ENCODE measurements at regions not wholly inside any gene's neighbourhood (a gene's known extent, or its start where the extent isn't known, plus 50 kb on each side); places are given as distances from the start of the nearest gene placed in this dataset.

DNA sequence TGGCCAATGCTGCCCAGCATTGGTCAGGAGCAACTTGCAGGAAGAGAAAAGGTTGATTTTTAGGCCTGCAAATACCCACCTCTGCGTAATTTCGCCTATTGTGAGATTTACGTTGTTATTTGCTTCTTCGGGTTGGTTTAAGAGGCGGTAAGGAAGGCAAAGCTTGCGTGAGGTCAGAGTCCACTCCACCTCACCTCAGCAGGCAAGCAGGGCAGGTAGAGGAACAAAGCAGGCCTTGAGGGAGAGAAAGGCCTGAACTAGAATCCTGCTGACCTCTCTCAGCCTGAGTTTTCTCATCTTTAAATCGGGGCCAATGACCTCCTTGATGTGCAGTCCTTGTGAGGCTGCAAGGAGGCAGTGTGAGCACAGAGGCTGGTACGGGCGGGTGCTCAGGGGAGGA is 239.1 kb downstream of the CDC5L start:
- Histone ChIP-seq H3K36me3 (ENCODE audit: control insufficient read depth, insufficient read depth, low read length) (no peaks in the 10 kb centered on the region), H3K27ac (ENCODE audit: low read length) (no peak overlapping the region), H3K27me3 (ENCODE audit: control insufficient read depth, insufficient read depth, low read length) (peaks cover 2% of the 10 kb centered on the region; the same call in 1 of the 2 replicates), H3K9me3 (ENCODE audit: control insufficient read depth, insufficient read depth, low read depth, low read length) (no peaks in the 10 kb centered on the region), H3K4me1 (ENCODE audit: control insufficient read depth, insufficient read depth, low read length) (no peaks in the 10 kb centered on the region; the same call in 1 of the 2 replicates), H3K4me3 (ENCODE audit: low read depth in 2 of 2, low read length in 2 of 2) (no peak overlapping the region)
- in situ Hi-C loops (cut with HindIII; ENCODE audit: low pct_unique_long_range_greater_than_20kb, low sequenced_read_pairs) (no loop called here), intact Hi-C loops (cut with micrococcal nuclease; ENCODE audit: unreplicated experiment) (no loop called here)
- ATAC-seq (no peak), DNase-seq (ENCODE audit: low read depth, low spot score) (no peak)
- ChIA-PET CTCF (no interaction called here), POLR2A (no interaction called here)
- no peak for TF ChIP-seq POLR2AphosphoS5 (IDR thresholded peaks at IDR 0.05; ENCODE audit: low read depth, low read length)
- no peak for TF ChIP-seq SIN3A (IDR thresholded peaks at IDR 0.05; ENCODE audit: borderline replicate concordance, insufficient read depth, low read depth, low read length)
- TF ChIP-seq, protein P1, sequence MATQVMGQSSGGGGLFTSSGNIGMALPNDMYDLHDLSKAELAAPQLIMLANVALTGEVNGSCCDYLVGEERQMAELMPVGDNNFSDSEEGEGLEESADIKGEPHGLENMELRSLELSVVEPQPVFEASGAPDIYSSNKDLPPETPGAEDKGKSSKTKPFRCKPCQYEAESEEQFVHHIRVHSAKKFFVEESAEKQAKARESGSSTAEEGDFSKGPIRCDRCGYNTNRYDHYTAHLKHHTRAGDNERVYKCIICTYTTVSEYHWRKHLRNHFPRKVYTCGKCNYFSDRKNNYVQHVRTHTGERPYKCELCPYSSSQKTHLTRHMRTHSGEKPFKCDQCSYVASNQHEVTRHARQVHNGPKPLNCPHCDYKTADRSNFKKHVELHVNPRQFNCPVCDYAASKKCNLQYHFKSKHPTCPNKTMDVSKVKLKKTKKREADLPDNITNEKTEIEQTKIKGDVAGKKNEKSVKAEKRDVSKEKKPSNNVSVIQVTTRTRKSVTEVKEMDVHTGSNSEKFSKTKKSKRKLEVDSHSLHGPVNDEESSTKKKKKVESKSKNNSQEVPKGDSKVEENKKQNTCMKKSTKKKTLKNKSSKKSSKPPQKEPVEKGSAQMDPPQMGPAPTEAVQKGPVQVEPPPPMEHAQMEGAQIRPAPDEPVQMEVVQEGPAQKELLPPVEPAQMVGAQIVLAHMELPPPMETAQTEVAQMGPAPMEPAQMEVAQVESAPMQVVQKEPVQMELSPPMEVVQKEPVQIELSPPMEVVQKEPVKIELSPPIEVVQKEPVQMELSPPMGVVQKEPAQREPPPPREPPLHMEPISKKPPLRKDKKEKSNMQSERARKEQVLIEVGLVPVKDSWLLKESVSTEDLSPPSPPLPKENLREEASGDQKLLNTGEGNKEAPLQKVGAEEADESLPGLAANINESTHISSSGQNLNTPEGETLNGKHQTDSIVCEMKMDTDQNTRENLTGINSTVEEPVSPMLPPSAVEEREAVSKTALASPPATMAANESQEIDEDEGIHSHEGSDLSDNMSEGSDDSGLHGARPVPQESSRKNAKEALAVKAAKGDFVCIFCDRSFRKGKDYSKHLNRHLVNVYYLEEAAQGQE (IDR thresholded peaks at IDR 0.05; ENCODE audit: insufficient read depth in 1 of 2, low read depth in 2 of 2, low read length in 1 of 2): no peak
- TF ChIP-seq CTCF (IDR thresholded peaks at IDR 0.05): no peak
- no peak for TF ChIP-seq TCF7L2 (IDR thresholded peaks at IDR 0.05; ENCODE audit: low read depth, low read length)
- BruUV-seq (replicated peaks): no TSS peak

GRCh38 chr6:44627091-44627882 is 239.8 kb downstream of the CDC5L start:
- ATAC-seq (peak; percentile 36; the same call in 1 of the 2 replicates), DNase-seq (ENCODE audit: low read depth, low spot score) (no peak)
- Histone ChIP-seq H3K4me3 (ENCODE audit: low read depth in 2 of 2, low read length in 2 of 2) (no peak overlapping the region), H3K9me3 (ENCODE audit: control insufficient read depth, insufficient read depth, low read depth, low read length) (no peaks in the 10 kb centered on the region), H3K4me1 (ENCODE audit: control insufficient read depth, insufficient read depth, low read length) (no peaks in the 10 kb centered on the region; the same call in 1 of the 2 replicates), H3K27ac (ENCODE audit: low read length) (no peak overlapping the region), H3K27me3 (ENCODE audit: control insufficient read depth, insufficient read depth, low read length) (peaks cover 2% of the 10 kb centered on the region; the same call in 1 of the 2 replicates), H3K36me3 (ENCODE audit: control insufficient read depth, insufficient read depth, low read length) (no peaks in the 10 kb centered on the region)
- intact Hi-C loops (cut with micrococcal nuclease; ENCODE audit: unreplicated experiment): no loop called here
- TF ChIP-seq POLR2AphosphoS5 (IDR thresholded peaks at IDR 0.05; ENCODE audit: low read depth, low read length) (no peak), CTCF (IDR thresholded peaks at IDR 0.05) (no peak), TCF7L2 (IDR thresholded peaks at IDR 0.05; ENCODE audit: low read depth, low read length) (no peak), SIN3A (IDR thresholded peaks at IDR 0.05; ENCODE audit: borderline replicate concordance, insufficient read depth, low read depth, low read length) (no peak)
- TF ChIP-seq, protein P1 (IDR thresholded peaks at IDR 0.05; ENCODE audit: insufficient read depth in 1 of 2, low read depth in 2 of 2, low read length in 1 of 2): no peak
- ChIA-PET POLR2A (interaction anchor here (0.6 kb wide), 1 partner anchor 1620 kb away, joined by 5 read pairs; no protein-coding TSS in a partner anchor), CTCF (interaction anchor here (2.1 kb wide), 1 partner anchor 152 kb away, joined by 10 read pairs; no protein-coding TSS in a partner anchor)
- no TSS peak for BruUV-seq (replicated peaks)
- in situ Hi-C loops (cut with HindIII; ENCODE audit: low pct_unique_long_range_greater_than_20kb, low sequenced_read_pairs): no loop called here
